CD4-positive, alpha-beta T cell treated with Interleukin-17A for 1 hour (primary cell): ENCODE measurements at regions not wholly inside any gene's neighbourhood (a gene's known extent, or its start where the extent isn't known, plus 50 kb on each side); places are given as distances from the start of the nearest gene placed in this dataset.

Experiments used
- DNase-seq: peaks from one replicate; pipeline ENCODE4 v3.0.0-alpha.2; 2020

DNA sequence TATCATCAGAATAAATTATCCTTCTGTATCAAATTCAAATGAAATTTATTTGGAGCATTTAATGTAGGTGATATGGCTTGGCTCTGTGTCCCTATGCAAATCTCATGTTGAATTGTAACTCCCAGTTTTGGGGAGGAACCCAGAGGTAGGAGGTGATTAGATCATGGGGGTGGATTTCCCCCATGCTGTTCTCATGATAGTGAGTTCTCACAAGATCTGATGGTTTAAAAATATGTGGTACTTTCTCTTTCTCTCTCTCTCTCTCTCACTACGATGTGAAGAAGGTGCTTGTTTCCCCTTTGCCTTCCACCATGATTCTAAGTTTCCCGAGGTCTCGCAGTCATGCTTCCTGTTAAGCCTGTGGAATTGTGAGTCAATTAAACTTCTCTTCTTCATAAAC is 678.4 kb upstream of the RGMB start:
- no peak for DNase-seq

DNA sequence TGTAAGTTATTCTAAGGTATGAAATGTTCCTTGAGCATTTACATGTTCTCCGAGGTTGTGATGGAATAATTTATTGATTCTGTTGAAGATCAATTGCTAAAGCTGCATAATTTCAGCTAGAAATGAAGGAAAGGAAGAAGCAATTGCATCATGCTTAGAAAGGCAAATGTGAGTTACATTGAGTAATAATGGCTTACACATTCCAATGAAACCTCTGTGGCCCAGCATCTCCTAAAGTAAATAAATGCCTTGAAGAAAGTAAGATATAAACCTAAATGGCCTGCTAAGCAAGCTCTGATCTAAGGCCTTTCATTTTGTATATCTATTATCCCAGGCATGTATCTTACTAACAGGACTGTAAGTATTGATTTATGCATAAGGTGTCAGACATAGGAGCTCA is 677.3 kb upstream of the RGMB start:
- DNase-seq, result no peak

DNA sequence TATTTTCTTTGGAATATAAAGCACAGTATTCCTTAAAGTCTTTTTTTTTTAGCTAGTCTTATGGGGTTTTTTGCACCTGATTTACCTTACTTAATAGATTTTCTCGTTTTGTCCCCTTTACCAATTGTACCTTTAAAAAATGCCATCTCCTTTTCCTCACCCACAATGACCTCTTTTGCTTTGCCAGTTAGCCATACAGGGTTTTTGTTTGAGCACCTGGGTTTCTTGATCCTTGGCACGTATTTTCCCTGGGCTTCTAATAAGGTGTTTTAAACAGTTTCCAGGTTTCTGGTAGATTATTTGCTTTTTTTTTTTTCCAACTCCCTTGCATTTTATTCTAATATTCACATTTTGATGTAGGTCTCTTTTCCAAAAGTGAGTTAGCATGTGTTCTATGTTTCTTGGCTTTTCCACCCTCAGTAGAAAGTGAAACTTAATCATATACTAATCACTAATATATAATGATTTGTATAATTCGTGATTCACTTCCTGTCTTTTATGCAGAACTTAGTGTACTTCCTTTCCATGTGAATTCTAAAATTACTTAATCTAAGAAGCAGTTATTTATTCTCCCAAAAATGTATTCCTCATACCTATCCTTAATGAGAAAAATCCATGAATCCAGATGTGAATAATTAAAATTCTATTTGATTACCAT is 673.9 kb upstream of the RGMB start:
- DNase-seq, result no peak

DNA sequence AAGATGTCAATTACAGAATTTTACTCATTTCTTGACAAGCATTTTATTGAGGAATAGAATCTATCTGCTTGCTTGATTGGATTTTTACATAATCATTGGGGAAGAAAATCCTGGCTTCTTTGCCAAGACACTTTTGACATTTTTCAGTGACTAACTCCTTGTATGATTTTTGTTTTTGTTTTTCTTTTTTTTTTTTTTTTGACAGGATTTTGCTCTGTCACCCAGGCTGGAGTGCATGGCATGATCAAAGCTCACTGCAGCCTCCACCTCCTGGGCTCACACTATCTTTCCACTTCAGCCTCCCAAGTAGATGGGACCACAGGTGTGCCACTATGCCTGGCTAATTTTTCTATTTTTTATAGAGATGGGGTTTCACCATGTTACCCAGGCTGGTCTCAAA is 672.3 kb upstream of the RGMB start:
- no peak for DNase-seq

DNA sequence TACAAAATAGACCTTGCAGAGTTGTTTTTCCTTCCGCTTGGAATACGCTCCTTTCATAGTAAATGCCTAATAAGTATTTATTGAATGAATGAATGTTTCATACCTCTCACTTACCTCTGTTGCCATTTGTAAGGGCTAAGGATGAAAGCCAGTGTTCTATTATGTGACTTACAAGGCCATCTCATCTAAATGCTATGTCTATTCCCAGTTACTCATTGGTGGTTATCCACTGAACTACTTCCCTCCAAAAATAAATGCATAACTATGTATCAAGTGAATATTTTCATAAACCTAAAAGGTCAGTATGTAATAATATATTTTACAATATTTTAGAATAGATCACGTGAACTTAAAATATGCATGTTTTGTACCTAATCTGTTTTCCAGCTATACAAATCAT is 670.5 kb upstream of the RGMB start:
- DNase-seq, result no peak

DNA sequence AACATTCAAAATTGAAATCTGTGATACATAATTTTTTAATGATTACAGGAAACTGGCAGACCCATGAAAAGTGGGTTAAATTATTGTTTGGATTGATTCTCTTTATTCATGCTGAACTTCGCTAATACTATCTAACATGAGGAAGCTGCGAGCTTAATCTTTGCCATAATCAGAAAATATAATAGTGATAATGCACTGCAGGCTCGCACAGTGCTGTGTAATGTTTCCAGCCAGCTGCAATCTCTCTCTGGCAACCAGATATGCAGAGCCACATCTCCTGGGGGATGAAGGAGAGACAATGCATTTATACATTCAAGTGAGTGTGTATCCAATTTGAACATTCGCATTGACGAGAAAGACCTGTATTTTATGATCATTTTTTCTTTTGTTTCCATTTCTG is 669.7 kb upstream of the RGMB start:
- no peak for DNase-seq

DNA sequence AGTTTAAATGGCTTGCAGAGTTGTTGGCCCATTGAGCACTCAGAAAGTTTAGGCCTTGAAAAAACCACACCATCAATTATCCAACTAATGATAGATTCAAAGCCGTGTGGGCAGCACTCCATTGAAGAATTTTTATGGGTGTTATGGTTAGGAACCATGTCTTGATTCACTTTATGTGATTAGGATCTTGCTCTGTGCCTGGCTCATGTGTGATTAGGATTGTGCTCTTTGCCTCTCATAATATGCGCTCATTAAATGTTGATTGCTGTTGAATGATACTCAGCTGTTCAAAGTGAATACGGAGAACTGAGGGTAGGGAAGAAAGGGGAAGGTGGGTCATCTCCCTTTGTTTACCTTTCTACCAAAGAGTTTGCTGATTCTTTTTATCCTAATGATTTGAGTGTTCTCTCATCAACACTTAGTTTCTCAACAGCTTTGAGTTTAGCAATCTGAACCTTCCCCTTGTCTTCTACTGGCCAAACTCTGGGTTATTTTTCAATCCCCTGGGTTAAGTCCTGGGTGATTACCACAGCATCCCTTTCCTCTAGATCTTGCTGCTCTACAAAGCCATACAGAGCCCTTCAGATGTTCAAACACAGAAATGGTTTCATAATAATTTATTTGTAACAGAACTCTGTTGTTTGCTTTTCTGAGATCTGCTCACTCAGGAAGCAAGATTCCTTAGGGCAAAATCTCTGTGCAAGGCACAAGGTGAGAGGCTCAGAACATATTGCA is 668.8 kb upstream of the RGMB start:
- DNase-seq, result no peak

DNA sequence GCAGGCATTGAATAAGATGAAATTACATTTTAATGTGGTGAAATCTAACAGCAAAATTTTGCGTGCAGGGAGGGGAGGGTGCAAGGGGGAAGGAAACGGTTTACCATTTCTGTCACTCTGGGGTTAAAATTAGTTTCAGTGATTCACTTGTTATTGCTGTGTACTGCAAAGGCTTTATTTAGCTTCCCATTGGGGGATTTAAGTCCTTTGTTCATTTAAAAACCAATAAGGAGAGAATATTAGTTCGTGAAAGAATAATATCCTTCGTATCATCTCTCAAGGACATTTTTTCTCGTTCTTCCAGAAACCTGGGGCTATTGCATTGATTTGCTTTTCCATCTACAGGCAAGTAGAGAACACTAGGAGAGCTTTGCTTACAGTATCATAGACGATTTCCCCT is 667.8 kb upstream of the RGMB start:
- no peak for DNase-seq

DNA sequence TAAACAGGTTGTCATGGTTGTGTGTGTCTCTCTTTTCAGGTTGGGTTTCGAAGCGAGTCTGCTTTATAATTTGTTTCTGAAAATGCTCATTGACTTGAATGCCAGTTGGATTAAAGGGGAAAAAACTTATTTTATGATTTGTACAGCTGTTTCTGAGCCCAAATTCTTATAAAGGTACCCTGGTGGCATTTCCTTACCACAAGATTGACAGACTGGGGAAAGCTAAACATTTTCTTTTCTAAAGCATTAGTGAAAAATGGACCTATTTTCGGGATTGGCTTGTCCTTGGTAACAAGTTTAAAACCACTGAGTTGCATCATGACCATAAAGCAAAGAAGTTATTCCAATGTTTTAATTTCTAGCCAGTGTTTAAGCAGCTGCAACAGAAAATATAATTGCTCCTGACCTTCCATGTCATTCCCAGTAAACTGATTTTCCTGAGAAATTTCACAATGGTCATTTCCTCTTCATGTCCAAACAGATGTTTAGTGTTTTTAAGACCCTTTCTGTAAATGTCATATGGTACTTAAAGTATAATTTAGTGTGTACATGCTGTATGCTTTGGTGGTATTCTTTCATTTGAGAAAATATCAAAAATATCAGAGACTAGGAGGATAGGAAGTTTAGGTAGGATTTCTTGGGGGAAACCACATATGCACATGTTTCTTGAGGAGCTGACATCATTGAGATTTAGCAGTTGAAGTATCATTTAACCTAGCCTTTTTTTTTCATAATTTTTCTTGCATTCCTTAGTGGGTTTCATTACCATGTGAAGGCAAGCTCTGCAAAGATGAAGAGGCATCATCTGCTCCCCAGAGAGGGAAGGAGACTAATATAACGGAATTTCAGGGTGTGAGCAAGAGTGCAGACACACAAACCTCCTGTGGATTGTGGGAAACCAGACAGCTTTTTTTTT is 667.1 kb upstream of the RGMB start:
- DNase-seq, result no peak

DNA sequence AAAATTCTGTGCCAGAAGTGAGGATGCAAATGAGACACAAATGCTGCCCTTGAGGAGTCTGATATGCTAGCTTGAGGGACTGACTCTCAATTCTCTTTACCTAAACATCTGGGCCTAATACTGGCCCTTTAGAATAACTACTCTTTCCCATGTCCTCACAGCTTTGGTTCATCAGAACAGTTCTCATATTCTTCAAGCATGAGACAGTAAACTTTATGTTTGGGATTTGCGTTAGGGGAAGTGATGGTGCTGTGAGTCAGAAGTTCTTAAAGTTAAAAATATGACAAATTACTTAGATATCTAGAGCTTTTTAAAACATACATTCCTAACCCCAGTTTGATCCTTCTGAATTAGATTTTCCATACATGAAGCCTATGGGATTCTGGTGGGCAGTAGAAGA is 665.0 kb upstream of the RGMB start:
- DNase-seq, result no peak

DNA sequence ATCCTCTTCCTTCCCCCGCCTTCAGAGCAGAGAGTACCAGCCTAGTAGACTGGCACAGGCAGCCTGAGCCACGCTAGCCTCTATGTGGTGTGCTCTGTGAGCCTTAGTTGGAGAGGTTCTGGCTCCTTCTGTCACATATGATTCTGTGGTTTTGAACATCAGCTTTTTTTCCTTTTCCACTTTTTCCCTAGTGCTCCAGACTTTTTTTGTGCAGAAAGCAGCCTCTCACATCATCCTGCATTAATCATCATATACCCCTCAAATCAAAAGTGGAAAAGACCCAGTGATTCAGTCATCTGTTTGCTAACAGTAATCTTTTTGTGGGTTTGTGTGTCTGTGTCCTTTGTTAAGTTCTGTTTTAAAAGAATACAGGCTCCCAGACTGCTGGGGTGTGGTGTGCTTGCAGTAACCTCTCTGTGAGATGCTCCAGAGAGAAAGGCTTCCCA is 663.9 kb upstream of the RGMB start:
- no peak for DNase-seq

DNA sequence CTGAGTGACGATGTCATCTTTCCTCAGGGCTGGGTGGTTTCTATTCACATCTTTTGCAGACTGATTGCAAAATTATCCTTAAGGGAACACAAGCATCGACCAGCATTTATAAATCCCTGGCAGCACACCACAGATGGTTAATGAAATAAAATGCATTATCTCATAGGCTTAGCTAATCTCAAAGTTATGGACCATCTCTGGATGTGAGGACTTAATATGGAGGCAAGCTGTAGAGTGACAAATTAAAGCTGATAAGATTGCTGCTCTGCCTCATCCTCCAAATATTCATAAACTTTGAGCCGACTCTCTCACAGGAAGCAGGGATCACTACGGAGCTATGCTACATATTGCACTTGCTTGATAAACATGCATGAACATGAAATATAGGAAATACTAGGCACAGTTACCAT is 663.2 kb upstream of the RGMB start:
- DNase-seq, result no peak

DNA sequence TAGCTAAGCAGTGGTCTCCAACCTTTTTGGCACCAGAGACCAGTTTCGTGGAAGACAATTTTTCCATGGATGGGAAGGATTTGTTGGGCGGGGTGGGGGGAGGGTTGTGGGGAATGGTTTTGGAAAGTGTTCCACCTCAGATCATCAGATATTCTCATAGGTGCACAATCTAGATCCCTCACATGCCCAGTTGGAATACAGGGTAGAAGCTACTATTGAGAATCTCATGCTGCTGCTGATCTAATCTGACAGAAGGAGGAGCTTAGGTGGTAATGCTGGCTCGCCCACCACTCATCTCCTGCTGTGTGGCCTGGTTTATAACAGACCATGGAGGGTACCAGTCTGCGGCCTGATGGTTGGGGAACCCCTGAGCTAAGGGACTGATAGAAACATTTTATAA is 662.7 kb upstream of the RGMB start:
- no peak for DNase-seq

DNA sequence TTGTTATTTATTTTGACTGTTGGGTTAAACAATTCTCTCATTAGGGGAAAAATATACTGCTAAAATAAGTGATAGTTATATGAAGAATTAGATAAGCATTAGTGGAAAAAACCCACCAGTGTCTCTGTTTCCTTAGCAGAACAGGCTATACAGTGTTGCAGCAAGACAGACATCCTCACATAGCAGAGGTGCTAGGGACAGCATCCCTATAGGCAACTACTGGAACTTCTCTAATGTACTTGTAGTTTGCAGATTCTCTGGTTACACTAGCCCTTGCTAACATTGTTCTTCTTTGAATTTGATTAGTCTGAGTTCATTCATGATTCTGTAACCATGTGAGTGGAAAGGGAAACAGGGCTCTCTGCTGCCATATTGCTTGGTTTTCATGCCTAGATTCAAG is 661.8 kb upstream of the RGMB start:
- DNase-seq, result no peak

DNA sequence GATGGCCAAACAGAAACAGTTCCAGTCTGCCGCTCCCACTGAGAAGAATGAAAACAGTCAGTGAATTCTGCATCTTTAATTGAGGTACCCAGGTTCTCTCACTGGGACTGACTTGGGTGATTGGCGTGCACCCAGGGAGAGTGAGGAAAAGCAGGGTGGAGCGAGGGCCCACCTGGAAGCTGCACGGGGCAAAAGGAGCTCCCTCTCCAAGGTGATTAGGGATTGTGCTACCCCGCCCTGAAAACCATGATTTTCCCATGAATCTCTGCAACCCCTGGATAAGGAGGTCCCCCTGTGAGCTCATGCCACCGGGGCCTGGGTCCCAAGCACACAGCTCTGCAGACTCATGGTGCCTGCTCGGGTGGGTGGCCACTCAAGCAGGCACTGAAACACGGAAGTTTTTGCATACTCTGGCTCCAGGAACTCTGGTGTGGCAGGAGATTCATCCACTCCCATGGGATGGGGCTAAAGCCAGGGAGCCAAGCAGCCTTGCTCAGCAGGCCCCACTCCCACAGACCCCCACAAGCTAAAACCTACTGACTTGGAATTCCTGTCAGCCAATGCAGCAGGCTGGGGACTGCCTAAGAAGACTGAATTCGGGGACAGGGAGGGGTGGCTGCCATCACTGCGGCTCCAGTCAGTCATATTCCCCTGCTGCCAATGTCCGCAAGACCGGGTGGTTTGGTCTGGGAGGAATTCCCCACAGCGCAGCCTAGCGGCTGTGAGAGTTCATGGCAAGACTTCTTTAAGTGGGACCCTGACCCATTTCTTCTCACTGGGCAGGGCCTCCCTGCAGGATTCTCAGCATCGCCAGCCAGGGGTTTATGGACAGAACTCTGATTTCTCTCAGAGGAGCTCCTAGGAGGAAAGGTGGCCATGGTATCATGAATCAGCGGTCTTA is 652.2 kb upstream of the RGMB start:
- DNase-seq, result no peak

DNA sequence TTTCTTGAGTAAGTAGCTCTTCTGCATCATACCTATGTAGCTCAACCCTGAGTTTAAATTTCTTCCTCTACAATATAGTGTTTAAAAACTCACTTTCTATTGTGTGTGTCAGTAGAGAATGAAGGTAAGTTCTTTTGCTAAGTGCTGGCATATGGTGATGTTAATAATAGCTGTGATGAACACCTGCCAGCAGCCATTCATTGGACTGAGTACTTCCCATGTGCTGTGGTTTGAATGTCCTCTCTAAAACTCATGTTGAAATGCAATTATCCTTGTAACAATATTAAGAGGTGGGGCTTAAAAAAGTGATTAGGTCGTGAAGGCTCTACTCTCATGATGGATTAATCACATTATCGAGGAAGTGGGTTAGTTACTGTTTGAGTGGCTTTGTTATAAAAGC is 645.2 kb upstream of the RGMB start:
- DNase-seq, result no peak

DNA sequence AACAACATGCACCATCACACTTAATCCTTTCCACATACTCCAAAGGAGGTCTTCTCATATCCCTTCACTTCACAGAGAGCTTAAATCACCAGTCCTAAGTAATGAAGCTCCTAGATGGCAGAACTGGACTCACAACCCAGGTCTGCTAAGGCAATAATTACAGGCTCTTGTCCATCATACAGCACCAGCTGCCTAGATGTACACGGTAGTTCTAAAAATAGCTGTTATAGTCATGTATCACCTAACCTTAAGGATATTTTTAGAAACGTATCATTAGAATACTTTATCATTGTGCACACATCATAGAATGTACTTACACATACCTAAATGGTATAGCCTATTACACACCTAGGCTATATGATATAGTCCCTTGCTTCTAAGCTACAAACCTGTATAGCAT is 644.6 kb upstream of the RGMB start:
- no peak for DNase-seq

DNA sequence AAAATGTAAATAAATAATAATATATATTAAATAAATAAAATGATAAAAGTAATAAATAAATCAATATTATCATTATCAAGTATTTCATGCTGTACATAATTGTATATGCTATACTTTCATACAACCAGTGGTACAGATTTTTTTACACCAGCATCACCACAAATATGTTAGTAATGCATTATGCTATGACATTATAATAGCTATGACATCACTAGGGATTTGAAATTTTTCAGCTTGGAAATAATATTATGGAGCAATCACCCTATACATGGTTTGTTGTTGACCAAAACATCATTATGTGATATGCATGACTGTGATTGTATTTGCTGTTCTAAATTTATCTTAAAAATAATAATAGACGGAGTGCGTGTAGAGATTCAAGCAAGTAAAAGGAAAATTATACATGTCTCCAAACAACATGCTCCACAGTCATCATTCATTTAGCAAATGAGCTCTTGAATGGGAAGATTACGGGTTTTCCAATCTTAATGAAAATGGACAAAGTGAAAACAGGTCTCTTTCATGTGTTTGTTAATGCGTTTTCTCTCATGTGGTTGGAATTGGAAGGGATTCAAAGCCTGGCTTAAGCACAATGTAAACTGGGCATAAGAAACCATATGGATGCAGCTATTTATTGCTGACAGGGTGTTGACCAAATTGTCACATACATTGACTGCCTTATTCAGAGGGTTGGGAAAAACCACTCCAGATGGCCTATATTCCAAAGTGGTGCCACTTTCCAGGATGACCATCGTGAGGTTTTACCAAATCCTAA is 643.0 kb upstream of the RGMB start:
- no peak for DNase-seq

DNA sequence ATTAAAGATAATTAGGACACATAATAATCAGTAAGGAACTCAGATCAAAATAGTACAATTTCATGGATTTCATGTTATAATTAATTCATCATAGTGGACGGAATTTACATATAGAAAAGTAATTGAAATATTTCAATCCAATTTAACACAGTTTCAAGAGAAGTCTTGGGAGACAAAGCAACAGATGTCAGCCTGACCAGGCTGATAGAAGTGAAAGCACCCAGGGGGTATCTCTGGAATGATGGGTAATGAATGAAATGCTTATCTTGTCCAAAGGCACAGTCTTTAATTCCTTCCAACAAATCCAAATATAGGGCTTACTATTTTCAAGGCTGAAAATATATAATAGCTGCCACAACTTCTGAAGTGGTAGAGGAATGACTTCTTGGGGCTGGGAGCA is 629.3 kb upstream of the RGMB start:
- no peak for DNase-seq

DNA sequence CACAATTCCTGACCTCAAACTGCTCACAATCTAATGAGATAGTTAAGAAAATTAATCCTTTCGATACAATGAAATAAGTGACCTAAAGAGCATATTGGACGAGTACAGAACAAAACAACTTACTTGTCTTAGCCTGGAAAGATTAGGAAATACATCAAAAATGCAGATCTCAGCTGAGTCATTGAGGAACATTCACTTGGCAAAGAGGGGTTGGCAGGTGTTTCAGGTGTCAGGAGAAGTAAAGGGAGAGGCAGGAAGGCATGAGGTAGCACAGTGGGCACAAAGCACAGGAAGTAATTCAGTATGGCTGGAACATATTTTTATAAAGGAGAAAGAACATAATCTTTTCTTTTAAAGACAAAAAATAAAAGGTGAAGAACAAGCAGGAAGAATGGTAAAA is 628.8 kb upstream of the RGMB start:
- no peak for DNase-seq

DNA sequence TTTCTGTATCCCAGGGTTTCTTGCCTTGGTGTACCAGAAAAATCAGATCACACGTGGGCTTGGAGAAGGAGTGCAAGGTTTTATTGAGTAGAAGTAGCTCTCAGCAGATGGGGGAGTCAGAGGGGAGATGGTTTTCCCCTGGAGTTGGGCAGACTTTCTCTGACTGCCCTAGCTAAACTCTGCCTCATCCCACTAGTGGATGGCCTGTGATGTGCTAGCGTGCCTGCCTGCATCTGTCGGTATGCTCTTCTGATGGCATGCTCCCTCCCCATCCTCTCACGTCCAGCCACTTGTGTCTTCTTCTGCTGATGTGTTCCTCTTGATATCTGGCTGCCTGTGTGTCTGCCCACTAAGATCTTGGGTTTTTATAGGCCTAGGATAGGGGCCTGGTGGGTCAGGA is 616.1 kb upstream of the RGMB start:
- DNase-seq, result no peak

DNA sequence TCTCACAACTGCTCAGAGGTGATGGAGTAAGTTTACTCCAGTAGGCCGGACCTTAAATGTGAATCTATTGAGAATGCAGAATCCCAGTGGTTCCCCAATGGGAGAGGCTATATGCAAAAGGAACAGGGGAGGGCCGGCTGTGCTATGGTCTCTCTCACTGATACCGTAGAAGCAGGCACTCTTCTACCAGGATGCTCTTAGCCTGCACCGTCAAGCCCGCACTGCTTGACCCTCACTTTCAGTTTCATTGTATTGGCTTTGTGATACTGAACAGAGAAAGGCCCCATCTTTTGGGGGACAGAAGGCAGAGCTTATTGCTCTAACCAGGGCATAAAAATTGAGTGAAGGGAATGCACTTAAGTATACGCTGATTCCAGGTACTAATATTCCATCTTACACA is 615.0 kb upstream of the RGMB start:
- no peak for DNase-seq
